Left lung (tissue), 4 donors: ENCODE measurements at regions not wholly inside any gene's neighbourhood (a gene's known extent, or its start where the extent isn't known, plus 50 kb on each side); places are given as distances from the start of the nearest gene placed in this dataset.

Experiments used
- ATAC-seq: fragments of 200-7000 bp; cut with Tn5 transposase; one replicate; pipeline ENCODE4 v1.9.1; 2020; ENCODE audit warnings: moderate library complexity
- DNase-seq, 4 donors: peaks; one replicate each; pipeline ENCODE4 v3.0.0-alpha.2; 2013 to 2020
- H3K27ac ChIP-seq, 2 donors: fragments of 200-600 bp; sonication (generic) in 1 of 2; one replicate each; pipeline versions ENCODE4 v1.5.0 to v1.8.0; 2020 to 2021
- H3K27me3 ChIP-seq, 2 donors: fragments of 200-600 bp; sonication (generic) in 1 of 2; one replicate each; pipeline versions ENCODE4 v1.5.0 to v1.8.0; 2020 to 2021
- H3K36me3 ChIP-seq, 2 donors: fragments of 200-600 bp; sonication (generic) in 1 of 2; one replicate each; pipeline versions ENCODE4 v1.5.0 to v1.8.0; 2020 to 2021
- H3K4me1 ChIP-seq, 2 donors: fragments of 200-600 bp; one replicate each; pipeline ENCODE4 v1.8.0; 2021
- H3K4me3 ChIP-seq, 2 donors: fragments of 200-600 bp; sonication (generic) in 1 of 2; one replicate each; pipeline versions ENCODE4 v1.5.0 to v1.8.0; 2020 to 2021; ENCODE audit warnings: mild to moderate bottlenecking in 1 of 2
- H3K9me3 ChIP-seq, 2 donors: fragments of 200-600 bp; sonication (generic) in 1 of 2; one replicate each; pipeline versions ENCODE4 v1.5.0 to v1.8.0; 2020 to 2021
- CTCF ChIP-seq, 2 donors: fragments of 200-600 bp; sonication (generic) in 1 of 2; IDR thresholded peaks; one replicate each; pipeline versions ENCODE4 v1.5.0 to v1.8.0; 2021; ENCODE audit warnings: antibody characterized with exemption in 2 of 2
- intact Hi-C, 2 donors: fragments of 100-400 bp; cut with DNase I; formaldehyde crosslinking; loops; one replicate each; pipeline versions ENCODE4 v1.11.2 to v1.14.2; 2022
- donor health status: DM: no; HTN: yes; CAD: no.
- donor health status: DM: no; HTN: no; CAD: no.

GRCh38 chr2:59413751-59414570, 1139.5 kb downstream of the BCL11A start:
- H3K27ac ChIP-seq, result no peak overlapping the region
- no peak for DNase-seq
- intact Hi-C loops, result no loop called here
- H3K27me3 ChIP-seq, result no peaks in the 10 kb centered on the region
- no peak for TF ChIP-seq CTCF (IDR thresholded peaks at IDR 0.05)
- no peak for ATAC-seq
- no peaks in the 10 kb centered on the region for H3K36me3 ChIP-seq
- H3K4me3 ChIP-seq, result no peak overlapping the region
- no peaks in the 10 kb centered on the region for H3K4me1 ChIP-seq
- H3K9me3 ChIP-seq, result peaks cover 0 to 24% of the 10 kb centered on the region in 2 donors

- no peak for TF ChIP-seq CTCF (IDR thresholded peaks at IDR 0.05)
- H3K9me3 ChIP-seq, result peaks cover 0 to 9% of the 10 kb centered on the region in 2 donors
- no peak overlapping the region for H3K4me3 ChIP-seq
- no peaks in the 10 kb centered on the region for H3K4me1 ChIP-seq
- H3K27ac ChIP-seq, result no peak overlapping the region
- H3K27me3 ChIP-seq, result no peaks in the 10 kb centered on the region
- H3K36me3 ChIP-seq, result no peaks in the 10 kb centered on the region
- ATAC-seq, result no peak
- intact Hi-C loops, result no loop called here
- DNase-seq, result no peak
Observed at GRCh38 chr2:59399126-59399525, 1154.3 kb downstream of the BCL11A start.

GRCh38 chr2:59398081-59398480, 1155.4 kb downstream of the BCL11A start:
- DNase-seq (no peak), ATAC-seq (no peak)
- H3K9me3 ChIP-seq, result peaks cover 0 to 6% of the 10 kb centered on the region in 2 donors
- no peaks in the 10 kb centered on the region for H3K4me1 ChIP-seq
- H3K27ac ChIP-seq, result no peak overlapping the region
- no peaks in the 10 kb centered on the region for H3K27me3 ChIP-seq
- intact Hi-C loops, result no loop called here
- no peaks in the 10 kb centered on the region for H3K36me3 ChIP-seq
- TF ChIP-seq CTCF (IDR thresholded peaks at IDR 0.05), result no peak
- H3K4me3 ChIP-seq, result no peak overlapping the region

GRCh38 chr2:59395119-59395518, 1154.0 kb upstream of the FANCL start:
- intact Hi-C loops, result no loop called here
- no peak for DNase-seq
- H3K4me3 ChIP-seq, result no peak overlapping the region
- H3K36me3 ChIP-seq, result no peaks in the 10 kb centered on the region
- no peak overlapping the region for H3K27ac ChIP-seq
- no peaks in the 10 kb centered on the region for H3K9me3 ChIP-seq
- no peak for ATAC-seq
- H3K4me1 ChIP-seq, result no peaks in the 10 kb centered on the region
- TF ChIP-seq CTCF (IDR thresholded peaks at IDR 0.05), result no peak
- H3K27me3 ChIP-seq, result no peaks in the 10 kb centered on the region

- no peaks in the 10 kb centered on the region for H3K9me3 ChIP-seq
- intact Hi-C loops, result no loop called here
- H3K27me3 ChIP-seq, result no peaks in the 10 kb centered on the region
- no peak overlapping the region for H3K27ac ChIP-seq
- no peak for ATAC-seq
- TF ChIP-seq CTCF (IDR thresholded peaks at IDR 0.05), result no peak
- no peaks in the 10 kb centered on the region for H3K36me3 ChIP-seq
- no peaks in the 10 kb centered on the region for H3K4me1 ChIP-seq
- no peak for DNase-seq
- H3K4me3 ChIP-seq, result no peak overlapping the region
Observed at GRCh38 chr2:59391896-59392295, 1150.8 kb upstream of the FANCL start.
